ENCODE measurements at regions not wholly inside any gene's neighbourhood (a gene's known extent, or its start where the extent isn't known, plus 50 kb on each side); places are given as distances from the start of the nearest gene placed in this dataset.

DNA sequence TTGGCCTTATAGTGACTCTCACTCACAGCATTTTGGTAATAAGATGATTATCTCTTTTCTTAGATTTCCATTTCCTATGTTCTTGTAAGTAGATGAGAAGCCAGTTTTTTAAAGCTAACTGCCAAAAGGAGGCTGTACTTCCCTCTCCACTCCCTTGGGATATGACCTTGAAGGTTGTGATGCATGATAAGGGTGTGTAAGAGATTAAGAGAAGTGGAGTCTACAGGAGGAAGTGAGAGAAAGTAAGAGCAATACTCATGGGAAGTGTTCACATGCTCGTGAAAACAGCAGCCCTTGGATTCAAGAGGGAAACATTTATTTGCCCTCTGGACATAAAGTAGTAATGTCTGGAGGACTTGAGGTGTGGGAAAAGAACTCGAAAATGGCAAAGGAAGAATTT lies 171.5 kb downstream of the EVA1A start:
- Histone ChIP-seq H3K79me2 (no peaks in the 10 kb centered on the region), H3K36me3 (replicated peaks; ENCODE audit: insufficient read depth, low read depth) (no peaks in the 10 kb centered on the region), H3K27ac (no peak overlapping the region), H4K20me1 (ENCODE audit: insufficient read depth, poor library complexity, severe bottlenecking) (no peaks in the 10 kb centered on the region), H3K9me2 (replicated peaks; ENCODE audit: insufficient read depth) (no peaks in the 10 kb centered on the region), H2AFZ (no peak overlapping the region), H3K4me1 (ENCODE audit: insufficient read depth) (no peaks in the 10 kb centered on the region), H3K27me3 (no peaks in the 10 kb centered on the region), H3K4me2 (no peak overlapping the region), H3K9me3 (ENCODE audit: low read depth) (no peaks in the 10 kb centered on the region), H3K4me3 (no peak overlapping the region)
- TF ChIP-seq, protein P1, sequence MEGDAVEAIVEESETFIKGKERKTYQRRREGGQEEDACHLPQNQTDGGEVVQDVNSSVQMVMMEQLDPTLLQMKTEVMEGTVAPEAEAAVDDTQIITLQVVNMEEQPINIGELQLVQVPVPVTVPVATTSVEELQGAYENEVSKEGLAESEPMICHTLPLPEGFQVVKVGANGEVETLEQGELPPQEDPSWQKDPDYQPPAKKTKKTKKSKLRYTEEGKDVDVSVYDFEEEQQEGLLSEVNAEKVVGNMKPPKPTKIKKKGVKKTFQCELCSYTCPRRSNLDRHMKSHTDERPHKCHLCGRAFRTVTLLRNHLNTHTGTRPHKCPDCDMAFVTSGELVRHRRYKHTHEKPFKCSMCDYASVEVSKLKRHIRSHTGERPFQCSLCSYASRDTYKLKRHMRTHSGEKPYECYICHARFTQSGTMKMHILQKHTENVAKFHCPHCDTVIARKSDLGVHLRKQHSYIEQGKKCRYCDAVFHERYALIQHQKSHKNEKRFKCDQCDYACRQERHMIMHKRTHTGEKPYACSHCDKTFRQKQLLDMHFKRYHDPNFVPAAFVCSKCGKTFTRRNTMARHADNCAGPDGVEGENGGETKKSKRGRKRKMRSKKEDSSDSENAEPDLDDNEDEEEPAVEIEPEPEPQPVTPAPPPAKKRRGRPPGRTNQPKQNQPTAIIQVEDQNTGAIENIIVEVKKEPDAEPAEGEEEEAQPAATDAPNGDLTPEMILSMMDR (IDR thresholded peaks at IDR 0.05; ENCODE audit: poor library complexity) = no peak
- TF ChIP-seq EZH2 (IDR thresholded peaks at IDR 0.05; ENCODE audit: borderline replicate concordance) (no peak), EZH2phosphoT487 (IDR thresholded peaks at IDR 0.05; ENCODE audit: low read depth, severe bottlenecking, unreplicated experiment) (no peak)
- 74% methylated on average over 2 of the region's 2 CpGs for WGBS (ENCODE audit: low lambda C conversion rate, missing lambda C conversion rate)
- no peak for DNase-seq (ENCODE audit: low spot score)

DNA sequence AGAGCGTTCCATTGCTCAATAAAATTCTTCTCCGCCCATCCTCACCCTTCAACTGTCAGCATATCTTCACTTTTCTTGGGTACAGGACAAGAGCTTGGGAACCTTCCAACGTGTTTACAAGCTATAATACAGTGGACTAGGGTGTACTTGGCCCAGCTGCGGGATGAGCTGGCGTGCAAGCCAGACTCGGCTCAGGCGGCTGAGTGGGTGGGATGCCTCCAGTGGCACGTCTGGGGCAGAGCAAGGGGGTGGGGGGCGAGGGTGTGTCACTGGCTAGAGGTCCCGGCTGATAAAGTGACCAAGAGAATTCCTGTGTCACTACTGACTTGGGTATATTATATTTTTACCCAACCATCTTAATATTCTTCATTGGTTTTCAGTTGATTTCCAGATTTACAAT lies 179.7 kb downstream of the EVA1A start:
- Histone ChIP-seq H3K27me3 (no peaks in the 10 kb centered on the region), H3K27ac (no peak overlapping the region), H3K9me2 (replicated peaks; ENCODE audit: insufficient read depth) (no peaks in the 10 kb centered on the region), H3K79me2 (no peaks in the 10 kb centered on the region), H3K4me3 (no peak overlapping the region), H3K36me3 (replicated peaks; ENCODE audit: insufficient read depth, low read depth) (no peaks in the 10 kb centered on the region), H2AFZ (no peak overlapping the region), H3K9me3 (ENCODE audit: low read depth) (no peaks in the 10 kb centered on the region), H3K4me1 (ENCODE audit: insufficient read depth) (no peaks in the 10 kb centered on the region), H3K4me2 (no peak overlapping the region), H4K20me1 (ENCODE audit: insufficient read depth, poor library complexity, severe bottlenecking) (no peaks in the 10 kb centered on the region)
- no peak for DNase-seq (ENCODE audit: low spot score)
- TF ChIP-seq EZH2phosphoT487 (IDR thresholded peaks at IDR 0.05; ENCODE audit: low read depth, severe bottlenecking, unreplicated experiment) = no peak
- TF ChIP-seq, protein P1 (IDR thresholded peaks at IDR 0.05; ENCODE audit: poor library complexity) = no peak
- TF ChIP-seq EZH2 (IDR thresholded peaks at IDR 0.05; ENCODE audit: borderline replicate concordance) = no peak
- WGBS (ENCODE audit: low lambda C conversion rate, missing lambda C conversion rate) = 76% methylated on average over 10 of the region's 10 CpGs

DNA sequence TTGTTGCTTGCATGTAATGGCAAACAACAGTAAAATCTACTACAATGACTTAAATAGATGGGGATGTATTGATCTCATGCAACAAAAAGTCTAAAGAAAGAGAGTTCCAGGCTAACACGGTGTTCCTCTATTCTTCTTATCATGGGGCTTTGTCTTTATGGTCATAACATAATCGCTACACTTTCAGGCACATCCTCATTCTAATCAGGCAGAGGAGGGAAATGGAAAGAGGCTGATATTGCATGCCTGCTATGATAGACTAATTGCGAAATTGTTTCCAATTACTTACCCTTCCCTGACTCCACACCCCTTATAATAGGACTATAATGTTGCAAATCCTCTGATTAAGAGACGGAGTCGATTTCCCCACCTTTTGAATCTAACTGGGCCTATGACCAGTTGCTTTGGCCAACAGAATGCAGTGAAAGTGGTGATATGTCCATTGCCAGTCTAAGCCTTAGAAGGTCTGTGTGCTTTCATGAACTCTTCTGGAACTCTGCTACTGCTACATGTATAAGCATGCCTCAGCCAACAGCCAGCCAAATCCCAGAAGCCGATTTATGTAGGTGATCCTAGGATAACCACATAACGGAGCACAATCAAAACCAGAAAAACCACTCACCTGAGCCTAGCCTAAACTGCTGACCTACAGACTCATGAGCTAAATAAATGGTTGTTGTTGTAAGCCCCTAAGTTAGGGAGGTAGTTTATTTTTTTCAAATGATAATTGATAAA lies 180.3 kb upstream of the TACR1 start:
- Histone ChIP-seq H3K79me2 (no peaks in the 10 kb centered on the region), H3K9me3 (ENCODE audit: low read depth) (no peaks in the 10 kb centered on the region), H3K36me3 (replicated peaks; ENCODE audit: insufficient read depth, low read depth) (no peaks in the 10 kb centered on the region), H3K9me2 (replicated peaks; ENCODE audit: insufficient read depth) (no peaks in the 10 kb centered on the region), H3K27ac (no peak overlapping the region), H3K4me1 (ENCODE audit: insufficient read depth) (no peaks in the 10 kb centered on the region), H3K4me3 (no peak overlapping the region), H2AFZ (no peak overlapping the region), H4K20me1 (ENCODE audit: insufficient read depth, poor library complexity, severe bottlenecking) (no peaks in the 10 kb centered on the region), H3K4me2 (no peak overlapping the region), H3K27me3 (no peaks in the 10 kb centered on the region)
- TF ChIP-seq EZH2phosphoT487 (IDR thresholded peaks at IDR 0.05; ENCODE audit: low read depth, severe bottlenecking, unreplicated experiment) = no peak
- TF ChIP-seq EZH2 (IDR thresholded peaks at IDR 0.05; ENCODE audit: borderline replicate concordance) = no peak
- TF ChIP-seq, protein P1 (IDR thresholded peaks at IDR 0.05; ENCODE audit: poor library complexity) = no peak
- no peak for DNase-seq (ENCODE audit: low spot score)
- 78% methylated on average over 7 of the region's 7 CpGs for WGBS (ENCODE audit: low lambda C conversion rate, missing lambda C conversion rate)
